ENCODE measurements at regions not wholly inside any gene's neighbourhood (a gene's known extent, or its start where the extent isn't known, plus 50 kb on each side); places are given as distances from the start of the nearest gene placed in this dataset.

GRCh38 chr16:66231452-66232160 lies 134.9 kb upstream of the CDH5 start:
- TF ChIP-seq CTCF (IDR thresholded peaks at IDR 0.05), result no peak
- TF ChIP-seq EP300 (IDR thresholded peaks at IDR 0.05), result no peak
- no peak for TF ChIP-seq POLR2AphosphoS5 (IDR thresholded peaks at IDR 0.05)

All from suprapubic skin (tissue), 4 donors.